Esophagus muscularis mucosa (tissue), 3 donors: ENCODE measurements at regions not wholly inside any gene's neighbourhood (a gene's known extent, or its start where the extent isn't known, plus 50 kb on each side); places are given as distances from the start of the nearest gene placed in this dataset.

Experiments used
- CTCF ChIP-seq, 3 experiments: fragments of 200-600 bp in 2 of 3; fragments of 450-650 bp in 1 of 3; sonication (generic) in 2 of 3; IDR thresholded peaks; one replicate each; pipeline ENCODE4 v1.5.1; 2017 to 2019; ENCODE audit warnings: antibody characterized with exemption in 3 of 3, mild to moderate bottlenecking in 2 of 3, moderate library complexity in 1 of 3
- POLR2A ChIP-seq: fragments of 450-650 bp; IDR thresholded peaks from one replicate; pipeline ENCODE4 v1.6.1; 2017; ENCODE audit warnings: antibody characterized with exemption, moderate library complexity, mild to moderate bottlenecking, low read depth

- TF ChIP-seq POLR2A (no peak), CTCF (IDR thresholded peaks at IDR 0.05) (no peak)
Observed at GRCh38 chr9:85147046-85147640, 477.6 kb downstream of the NTRK2 start.
